HEK293 (cell line): ENCODE measurements at regions not wholly inside any gene's neighbourhood (a gene's known extent, or its start where the extent isn't known, plus 50 kb on each side); places are given as distances from the start of the nearest gene placed in this dataset.

Experiments used
- CTCF ChIA-PET: fragments of 350-600 bp; formaldehyde crosslinking; extraction: SDS; loops from one replicate; lab custom pipeline; 2021; ENCODE audit warnings: antibody characterized with exemption; lab: Yijun Ruan, JAX
- POLR2A ChIA-PET: fragments of 300-600 bp; formaldehyde crosslinking; extraction: SDS; loops from one replicate; lab custom pipeline; 2020; ENCODE audit warnings: antibody characterized with exemption, inconsistent platforms; lab: Yijun Ruan, JAX
- H3K27ac ChIP-seq: fragments of 200-500 bp; sonication (Bioruptor generic); 2 replicates; pipeline ENCODE4 v1.5.1; 2014; ENCODE audit warnings: low read depth, low read length, control low read depth, inconsistent platforms; ENCODE audit errors: extremely low read depth
- H3K36me3 ChIP-seq, 2 experiments: fragments of 200-500 bp in 1 of 2; sonication (Bioruptor generic) in 1 of 2; 1 replicate in 1 of 2; 2 replicates in 1 of 2; pipeline ENCODE4 v1.5.1; 2014 to 2017; ENCODE audit warnings: inconsistent platforms in 2 of 2, low read length in 2 of 2; ENCODE audit not compliant: control insufficient read depth in 2 of 2, insufficient read depth in 1 of 2
- H3K4me1 ChIP-seq: fragments of 200-500 bp; sonication (Bioruptor generic); 2 replicates; pipeline ENCODE4 v1.5.1; 2014; ENCODE audit warnings: mild to moderate bottlenecking, low read length, inconsistent platforms; ENCODE audit not compliant: control insufficient read depth, insufficient read depth
- H3K4me3 ChIP-seq: 2 replicates; pipeline ENCODE4 v1.5.1; 2011; ENCODE audit warnings: low read depth, mild to moderate bottlenecking, control low read depth, low read length, moderate library complexity
- H3K9me3 ChIP-seq: fragments of 200-500 bp; sonication (Bioruptor generic); 2 replicates; pipeline ENCODE4 v1.5.1; 2014; ENCODE audit warnings: low read depth, low read length, inconsistent platforms; ENCODE audit not compliant: control insufficient read depth, insufficient read depth
- IKZF3 ChIP-seq: fragments of 450-650 bp; IDR thresholded peaks from 2 replicates; pipeline ENCODE4 v1.5.0; 2018; ENCODE audit warnings: missing biosample characterization, mild to moderate bottlenecking, missing genetic modification characterization, moderate library complexity
- PRDM1 ChIP-seq: fragments of 450-650 bp; formaldehyde crosslinking; IDR thresholded peaks from 2 replicates; pipeline ENCODE4; 2016; ENCODE audit warnings: missing biosample characterization, missing genetic modification characterization
- PRDM10 ChIP-seq: fragments of 450-650 bp; formaldehyde crosslinking; IDR thresholded peaks from 2 replicates; pipeline ENCODE4 v1.5.1; 2016; ENCODE audit warnings: missing biosample characterization, missing genetic modification characterization
- PRDM4 ChIP-seq: fragments of 450-650 bp; formaldehyde crosslinking; IDR thresholded peaks from 2 replicates; pipeline ENCODE4 v1.5.1; 2017; ENCODE audit warnings: missing biosample characterization, missing genetic modification characterization
- TSHZ1 ChIP-seq: fragments of 450-650 bp; formaldehyde crosslinking; IDR thresholded peaks from 2 replicates; pipeline ENCODE4 v1.5.1; 2016; ENCODE audit warnings: missing biosample characterization, missing genetic modification characterization, borderline replicate concordance
- ZFP41 ChIP-seq: fragments of 450-650 bp; formaldehyde crosslinking; IDR thresholded peaks from 2 replicates; pipeline ENCODE4 v1.5.1; 2016; ENCODE audit warnings: missing biosample characterization, missing genetic modification characterization, borderline replicate concordance
- ZNF140 ChIP-seq: fragments of 450-650 bp; formaldehyde crosslinking; IDR thresholded peaks from 2 replicates; pipeline ENCODE4 v1.5.1; 2016; ENCODE audit warnings: missing biosample characterization, missing genetic modification characterization
- ZNF148 ChIP-seq: fragments of 450-650 bp; formaldehyde crosslinking; IDR thresholded peaks from 2 replicates; pipeline ENCODE4 v1.5.0; 2017; ENCODE audit warnings: missing biosample characterization, missing genetic modification characterization, borderline replicate concordance
- ZNF26 ChIP-seq: fragments of 450-650 bp; formaldehyde crosslinking; IDR thresholded peaks from 2 replicates; pipeline ENCODE4 v1.5.1; 2016; ENCODE audit warnings: missing biosample characterization, missing genetic modification characterization
- ZNF280D ChIP-seq: fragments of 450-650 bp; formaldehyde crosslinking; IDR thresholded peaks from 2 replicates; pipeline ENCODE4 v1.5.1; 2016; ENCODE audit warnings: missing biosample characterization, missing genetic modification characterization
- ZNF404 ChIP-seq: fragments of 450-650 bp; formaldehyde crosslinking; IDR thresholded peaks from 2 replicates; pipeline ENCODE4 v1.5.1; 2017; ENCODE audit warnings: missing biosample characterization, missing genetic modification characterization
- ZNF585B ChIP-seq: fragments of 450-650 bp; formaldehyde crosslinking; IDR thresholded peaks from 2 replicates; pipeline ENCODE4 v1.5.1; 2016; ENCODE audit warnings: missing biosample characterization, missing genetic modification characterization
- ZNF654 ChIP-seq: fragments of 450-650 bp; formaldehyde crosslinking; IDR thresholded peaks from 2 replicates; pipeline ENCODE4 v1.5.1; 2016; ENCODE audit warnings: low read depth, missing biosample characterization, missing genetic modification characterization
- ZSCAN16 ChIP-seq: fragments of 450-650 bp; formaldehyde crosslinking; IDR thresholded peaks from 2 replicates; pipeline ENCODE4 v1.5.1; 2016; ENCODE audit warnings: missing biosample characterization, missing genetic modification characterization
- ZSCAN18 ChIP-seq: fragments of 450-650 bp; formaldehyde crosslinking; IDR thresholded peaks from 2 replicates; pipeline ENCODE4 v1.5.1; 2016; ENCODE audit warnings: missing biosample characterization, missing genetic modification characterization

- no peaks in the 10 kb centered on the region for H3K9me3 ChIP-seq
- H3K4me3 ChIP-seq = no peak overlapping the region
- TF ChIP-seq ZNF404 (tag by site-specific recombination) = no peak
- no peak for TF ChIP-seq ZNF654 (tag by site-specific recombination)
- TF ChIP-seq ZNF280D (tag by site-specific recombination) = no peak
- TF ChIP-seq ZNF585B (tag by site-specific recombination) = no peak
- TF ChIP-seq PRDM4 (tag by site-specific recombination) = no peak
- TF ChIP-seq TSHZ1 (tag by site-specific recombination) = no peak
- TF ChIP-seq ZNF26 (tag by site-specific recombination) = no peak
- TF ChIP-seq ZFP41 (tag by site-specific recombination) = no peak
- H3K4me1 ChIP-seq = no peaks in the 10 kb centered on the region
- CTCF ChIA-PET = no interaction called here
- H3K36me3 ChIP-seq = no peaks in the 10 kb centered on the region
- POLR2A ChIA-PET = no interaction called here
- no peak overlapping the region for H3K27ac ChIP-seq
These were observed 126.1 kb downstream of the EIF4E start for GRCh38 chr4:98802770-98803198.

GRCh38 chr4:98801259-98801725 lies 127.6 kb downstream of the EIF4E start:
- CTCF ChIA-PET = no interaction called here
- no peaks in the 10 kb centered on the region for H3K36me3 ChIP-seq
- H3K4me1 ChIP-seq = no peaks in the 10 kb centered on the region
- no peak overlapping the region for H3K4me3 ChIP-seq
- POLR2A ChIA-PET = no interaction called here
- H3K9me3 ChIP-seq = no peaks in the 10 kb centered on the region
- no peak overlapping the region for H3K27ac ChIP-seq
- no peak for TF ChIP-seq PRDM10
- no peak for TF ChIP-seq ZSCAN16
- no peak for TF ChIP-seq ZSCAN18 (tag by site-specific recombination)
- no peak for TF ChIP-seq ZNF148 (tag by site-specific recombination)
- TF ChIP-seq ZNF140 (tag by site-specific recombination) = no peak
- TF ChIP-seq PRDM1 (tag by site-specific recombination) = no peak
- TF ChIP-seq ZNF404 (tag by site-specific recombination) = no peak
- TF ChIP-seq IKZF3 = no peak
